ENCODE measurements at regions not wholly inside any gene's neighbourhood (a gene's known extent, or its start where the extent isn't known, plus 50 kb on each side); places are given as distances from the start of the nearest gene placed in this dataset.

DNA sequence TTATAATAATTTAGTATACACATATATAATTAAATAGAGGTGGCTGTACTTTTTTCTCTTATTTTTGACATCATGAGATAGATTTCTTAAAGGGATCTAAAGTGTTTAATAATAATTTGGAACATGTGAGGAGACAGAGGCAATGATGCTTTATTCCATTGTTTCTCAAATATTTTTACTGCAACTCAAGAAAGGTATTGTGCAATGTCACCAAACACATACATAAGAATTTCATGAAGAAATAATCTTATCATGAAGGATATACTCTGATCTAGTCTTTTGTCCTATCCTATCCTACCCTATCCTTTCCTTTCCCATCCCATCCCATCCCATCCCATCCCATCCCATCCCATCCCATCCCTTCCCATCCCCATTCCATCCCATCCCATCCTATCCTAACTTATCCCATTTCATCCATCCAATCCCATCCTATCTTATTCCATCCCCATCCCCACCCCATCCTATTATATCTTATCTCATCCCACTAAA, 232.1 kb upstream of the SMIM21 start:
- DNase-seq (ENCODE audit: low spot score), result no peak

DNA sequence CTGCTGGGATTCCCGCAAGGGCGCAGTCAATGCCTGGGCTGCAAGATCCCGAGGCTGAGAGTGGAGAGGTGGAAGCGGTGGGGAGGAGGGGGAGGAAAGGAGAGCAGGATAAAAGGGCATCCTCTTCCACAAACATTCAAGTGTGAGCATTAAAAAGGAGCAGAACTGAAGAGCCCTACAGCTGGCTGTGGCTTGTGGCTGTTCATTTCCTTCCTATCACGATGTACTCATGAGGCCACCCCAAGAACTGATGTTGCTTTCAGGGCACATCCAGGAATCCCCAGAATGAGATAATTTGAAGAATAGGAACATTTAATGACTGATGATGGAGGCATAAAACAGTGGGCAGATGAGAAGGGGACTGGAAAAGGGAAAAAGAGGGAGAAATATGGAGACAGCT, 230.8 kb upstream of the SMIM21 start:
- no peak for DNase-seq (ENCODE audit: low spot score)

DNA sequence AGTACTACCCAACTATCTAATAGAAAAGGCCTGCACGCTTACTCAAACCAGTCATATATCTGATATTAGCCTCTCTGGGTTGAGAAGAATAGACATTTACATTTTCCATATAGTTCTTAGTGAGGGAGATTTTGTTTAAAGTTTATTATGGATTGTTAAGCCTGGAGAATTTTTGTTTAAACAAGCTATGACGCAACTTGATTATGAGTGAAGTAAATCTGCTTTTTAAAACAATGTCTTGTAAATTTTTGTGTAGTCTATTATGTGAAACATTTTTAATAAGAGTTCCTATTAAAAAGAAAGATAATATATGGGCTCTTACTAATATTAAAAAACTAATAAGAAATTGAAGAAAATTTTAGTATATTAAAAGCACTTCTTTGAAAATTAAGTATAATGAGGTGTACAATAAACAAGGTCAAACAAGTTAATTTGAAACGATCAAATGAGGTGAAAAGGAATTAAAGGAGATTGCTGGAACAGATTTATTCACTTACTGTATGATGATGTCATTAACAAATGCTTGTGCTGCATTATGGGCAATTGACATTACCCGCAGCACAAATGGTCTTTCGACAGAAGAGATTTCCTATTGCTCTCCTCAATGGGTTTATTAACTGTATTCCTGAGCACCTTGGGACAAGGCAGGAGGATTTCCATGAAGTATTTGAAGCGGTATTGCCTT, 229.2 kb upstream of the SMIM21 start:
- DNase-seq (ENCODE audit: low spot score), result no peak

DNA sequence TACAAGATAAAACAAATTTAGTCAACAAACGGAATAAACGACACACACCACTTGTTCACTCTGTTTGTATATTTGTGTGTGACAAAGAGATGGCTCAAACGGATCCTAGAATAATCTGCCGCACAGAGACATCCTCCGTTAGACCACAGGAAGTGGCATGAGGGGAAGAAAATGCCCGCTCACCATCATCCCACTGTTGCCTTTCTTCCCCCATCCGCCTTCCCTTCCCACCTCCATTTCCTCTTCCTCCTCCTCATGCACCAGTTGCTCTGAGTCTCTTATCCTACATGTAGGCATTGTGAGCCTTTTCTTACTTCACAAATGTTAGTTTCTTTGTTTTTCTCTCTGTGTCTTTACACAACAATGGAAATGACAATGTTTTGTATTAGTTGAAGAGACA, 228.5 kb upstream of the SMIM21 start:
- no peak for DNase-seq (ENCODE audit: low spot score)

DNA sequence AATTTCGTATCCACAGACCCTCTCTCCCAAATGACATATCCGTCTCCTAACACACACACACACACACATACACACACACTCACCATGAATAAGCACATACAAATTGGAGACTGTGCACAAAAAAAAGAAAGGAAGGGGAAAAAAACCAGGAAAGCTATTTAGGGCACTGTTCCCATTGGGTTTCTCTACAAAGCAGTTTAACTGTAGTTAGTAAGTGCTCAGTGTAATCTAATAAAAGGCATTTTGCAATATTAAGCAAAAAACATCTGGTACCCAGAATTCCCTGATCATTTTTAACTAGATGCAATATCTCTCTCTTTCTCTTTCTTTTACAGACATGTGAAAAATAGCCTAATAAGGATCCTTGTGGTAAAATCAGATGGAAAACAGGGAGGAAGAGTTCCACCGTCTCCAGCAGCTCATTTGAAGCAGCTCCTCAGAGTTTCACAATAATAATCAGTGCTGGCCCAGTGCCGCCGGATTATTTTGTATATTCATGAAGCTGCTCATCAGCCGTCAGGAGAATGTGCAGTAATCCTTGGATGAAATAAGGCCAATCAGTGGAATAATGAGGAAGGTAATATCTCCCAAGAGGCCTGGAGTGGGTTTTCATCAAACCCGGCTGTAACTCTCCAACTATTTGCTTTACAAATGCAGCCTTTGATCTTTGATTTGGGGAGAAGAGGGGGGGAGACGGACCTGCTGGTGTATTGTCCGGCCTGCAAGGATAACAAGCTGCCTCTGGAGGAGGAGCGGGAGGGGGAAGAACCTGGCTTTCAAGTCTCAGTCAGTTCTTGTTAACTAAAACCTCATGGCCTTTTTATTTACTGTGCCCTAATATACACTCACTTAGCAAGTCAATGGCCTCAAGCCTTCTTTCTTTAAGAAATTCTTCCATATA, 227.6 kb upstream of the SMIM21 start:
- DNase-seq (ENCODE audit: low spot score), result no peak

DNA sequence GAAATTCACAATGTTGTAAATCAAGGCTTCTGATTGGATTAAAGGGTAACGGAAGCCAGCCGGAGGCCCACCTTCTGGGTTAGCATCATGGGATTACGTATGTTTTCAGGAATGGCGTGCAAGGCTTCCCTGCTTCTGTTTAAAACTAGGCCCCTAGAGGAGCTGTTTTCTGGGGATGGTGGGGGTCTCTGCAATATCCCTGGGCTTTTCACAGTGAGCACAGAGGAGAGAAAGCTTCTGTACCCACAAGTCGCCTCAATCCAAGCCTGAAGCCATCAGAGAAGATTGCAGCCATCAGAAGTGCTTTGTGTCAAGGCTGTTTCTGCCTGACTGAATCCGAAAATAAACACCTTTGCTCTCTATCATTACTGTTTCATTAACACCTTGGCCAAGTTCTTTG, 226.9 kb upstream of the SMIM21 start:
- DNase-seq (ENCODE audit: low spot score), result no peak

DNA sequence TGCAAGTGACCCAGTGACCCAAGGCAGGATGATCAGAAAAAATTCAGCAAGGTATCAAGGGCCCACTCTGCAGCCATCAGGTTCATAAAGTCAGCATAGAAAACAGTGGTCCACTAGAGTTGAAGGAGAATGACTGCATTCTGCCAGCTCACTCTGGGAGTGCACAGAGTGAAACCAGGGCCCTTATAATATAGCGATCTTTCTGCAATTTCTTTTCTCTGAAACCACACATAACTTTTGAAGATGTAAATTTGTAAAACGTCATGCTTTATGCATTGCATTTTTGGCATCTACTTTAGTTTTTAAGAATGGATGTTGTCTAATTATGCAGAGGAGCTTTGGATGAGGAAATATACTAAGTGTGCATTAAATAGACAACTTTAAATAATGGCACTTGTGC, 225.0 kb upstream of the SMIM21 start:
- DNase-seq (ENCODE audit: low spot score), result no peak

DNA sequence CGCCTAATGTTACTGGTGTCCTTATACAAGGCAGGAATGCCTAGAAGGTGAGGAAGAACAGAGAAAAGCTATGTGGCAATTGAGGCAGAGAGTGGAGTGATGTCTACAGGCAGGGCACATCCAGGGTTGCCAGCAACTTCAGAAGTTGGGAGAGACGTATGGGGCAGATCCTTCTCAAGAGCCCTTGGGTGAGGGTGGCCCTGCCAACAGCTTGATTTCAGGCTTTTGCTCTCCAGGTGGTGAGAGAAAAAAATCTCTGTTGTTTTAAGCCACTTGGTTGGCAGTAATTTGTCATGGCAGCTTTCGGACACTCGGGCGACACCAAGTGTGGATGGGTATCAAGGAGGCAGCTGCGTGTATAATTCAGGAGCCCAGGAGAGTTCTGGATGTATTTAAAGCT, 217.4 kb upstream of the SMIM21 start:
- DNase-seq (ENCODE audit: low spot score), result no peak

DNA sequence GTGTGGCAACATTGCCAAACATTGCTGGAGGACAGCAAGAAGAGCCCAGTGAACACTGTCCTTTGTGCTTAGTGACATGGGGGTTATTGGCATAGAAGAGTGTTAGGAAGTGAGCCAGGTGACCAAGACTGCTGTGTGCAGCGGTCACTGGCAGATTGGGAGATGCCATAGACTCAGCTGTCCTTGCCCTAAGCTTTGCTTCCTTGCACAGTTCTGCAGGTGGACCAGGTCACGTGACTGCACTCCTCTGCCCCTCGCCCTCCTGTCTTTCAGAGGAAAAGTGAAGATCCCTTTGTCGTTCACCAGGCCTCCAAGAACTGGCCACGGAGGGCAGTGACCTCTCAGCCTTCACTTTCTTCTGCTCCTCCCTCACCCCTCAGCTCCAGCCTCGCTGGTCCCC, 215.6 kb upstream of the SMIM21 start:
- no peak for DNase-seq (ENCODE audit: low spot score)

DNA sequence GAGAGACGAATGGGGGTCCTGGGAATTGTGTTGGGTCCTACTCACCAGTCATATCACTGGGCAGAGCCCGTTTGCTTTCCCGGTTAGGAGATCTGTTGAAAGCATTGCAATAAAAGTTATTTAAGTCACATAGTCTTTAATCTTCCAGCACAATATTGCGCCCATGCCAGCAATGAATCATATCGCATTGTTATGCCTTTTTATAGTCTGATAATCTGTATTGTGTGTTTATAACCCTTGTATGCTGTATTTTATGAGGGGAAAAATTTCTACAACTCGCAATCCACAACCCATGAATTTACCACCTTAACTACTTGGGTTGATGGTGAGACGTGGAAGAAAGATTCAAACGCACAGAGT, 211.9 kb upstream of the SMIM21 start:
- DNase-seq (ENCODE audit: low spot score), result no peak

DNA sequence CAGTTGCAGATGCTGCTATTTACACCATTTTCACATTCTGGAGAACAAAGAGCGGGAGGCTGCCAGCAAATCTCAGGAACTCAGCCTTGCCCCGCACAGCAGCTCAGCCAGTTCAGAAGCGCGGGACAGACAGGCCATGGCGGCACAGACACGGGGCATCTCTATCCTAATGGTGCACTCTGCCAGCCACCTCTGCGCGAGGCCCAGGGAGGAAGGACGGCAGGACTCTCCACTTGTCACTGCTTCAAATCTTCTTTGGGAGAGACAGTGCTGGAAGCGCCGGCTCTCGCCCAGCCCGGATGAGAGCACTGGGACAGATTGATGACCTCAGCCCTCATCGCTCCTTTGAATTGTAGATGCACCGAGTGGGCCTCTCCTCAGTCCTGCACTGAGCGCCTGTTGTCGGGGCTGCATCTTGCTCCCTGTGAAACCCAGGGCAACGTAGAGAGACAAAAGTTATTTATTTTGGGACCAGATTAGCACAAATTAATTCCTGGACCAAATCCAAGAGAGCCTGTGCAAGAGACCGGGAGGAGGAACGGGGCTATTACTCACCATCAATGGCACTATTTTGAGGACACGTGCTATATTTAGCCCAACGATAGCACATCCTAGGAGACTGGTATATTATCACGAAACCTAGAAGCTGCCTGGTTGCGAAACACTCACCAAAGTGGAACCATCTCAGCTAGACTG, 211.4 kb upstream of the SMIM21 start:
- DNase-seq (ENCODE audit: low spot score), result no peak

DNA sequence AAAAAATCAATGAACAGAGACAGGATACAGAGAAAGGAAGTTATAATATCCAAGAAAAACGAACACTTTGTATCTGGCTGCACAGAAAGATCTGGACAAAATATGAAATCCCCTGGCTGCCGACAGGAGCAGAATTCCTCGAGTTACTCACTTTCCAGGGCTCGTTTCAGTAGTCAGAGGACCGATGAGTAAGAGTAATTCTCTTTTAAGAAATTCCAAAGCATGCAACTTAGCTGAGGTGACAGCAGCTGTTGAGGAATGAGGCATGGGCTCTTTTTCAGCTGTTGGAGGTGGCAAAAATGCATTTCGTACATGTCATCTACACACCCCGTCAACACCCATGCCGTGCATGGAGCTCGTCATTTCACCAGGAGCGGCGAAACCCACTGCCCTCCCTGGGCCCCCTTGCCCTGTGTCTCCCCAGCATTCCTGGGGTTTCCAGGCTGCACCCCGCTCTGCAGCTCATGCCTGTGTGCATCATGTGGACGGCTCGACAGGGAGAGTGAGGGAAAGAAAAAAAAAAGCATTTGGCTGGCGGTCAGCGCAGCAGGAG, 210.8 kb upstream of the SMIM21 start:
- no peak for DNase-seq (ENCODE audit: low spot score)

DNA sequence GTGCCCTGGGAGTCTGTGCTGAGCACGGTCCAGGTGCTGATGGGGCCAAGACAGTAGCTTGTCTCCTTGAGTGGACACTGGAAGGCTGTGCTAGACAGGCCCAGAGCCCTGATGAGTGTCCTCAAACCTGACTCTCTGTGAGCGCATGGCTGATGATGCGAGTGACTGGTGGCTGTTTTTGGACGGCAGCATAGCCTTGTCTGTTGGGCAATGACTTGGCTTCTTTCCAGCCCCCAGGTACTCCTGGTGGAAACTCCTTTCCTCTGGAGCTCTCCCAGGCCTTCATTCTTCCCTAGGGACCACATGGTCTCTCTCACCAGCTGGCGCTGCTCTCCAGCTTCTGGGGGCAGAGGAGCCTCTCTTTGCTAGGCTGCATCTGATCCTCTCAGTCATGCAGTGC, 207.6 kb upstream of the SMIM21 start:
- DNase-seq (ENCODE audit: low spot score), result no peak

DNA sequence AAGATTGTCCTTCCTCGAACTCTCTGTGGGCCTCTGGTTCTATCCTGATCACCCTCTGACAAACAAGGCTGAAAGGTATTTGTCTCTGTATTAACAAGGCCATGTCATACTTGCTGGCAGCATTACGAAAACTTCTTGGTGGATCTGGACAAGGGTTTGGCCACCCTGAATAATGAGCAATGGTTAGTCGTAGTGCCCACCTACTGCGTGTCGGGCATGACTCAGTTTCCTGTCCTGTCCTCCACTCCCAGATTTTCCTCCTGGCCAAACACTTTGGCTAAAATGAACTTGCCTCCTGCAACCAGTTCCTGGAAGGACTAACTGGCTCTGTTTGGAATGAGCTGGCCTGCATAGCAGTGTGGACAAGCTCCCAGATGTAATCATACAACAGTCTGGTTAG, 198.5 kb upstream of the SMIM21 start:
- DNase-seq (ENCODE audit: low spot score), result no peak

DNA sequence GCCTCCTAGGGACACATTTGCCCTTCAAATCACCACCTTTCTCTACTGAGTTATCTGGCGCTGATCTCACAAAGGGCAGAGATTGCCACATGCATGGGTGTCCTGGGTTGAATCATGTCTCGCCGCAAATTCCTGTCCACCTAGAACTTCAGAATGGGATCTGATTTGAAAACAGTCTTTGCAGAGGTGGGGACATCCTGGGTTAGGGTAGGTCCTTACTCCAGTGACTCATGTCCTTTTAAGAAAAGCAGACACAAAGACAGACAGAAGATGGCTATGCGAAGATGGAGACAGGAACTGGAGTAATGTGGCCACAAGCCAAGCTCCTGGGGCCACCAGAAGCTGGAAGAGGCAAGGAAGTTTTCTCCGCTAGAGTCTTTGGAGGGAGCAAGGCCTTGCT, 197.4 kb upstream of the SMIM21 start:
- DNase-seq (ENCODE audit: low spot score), result no peak

DNA sequence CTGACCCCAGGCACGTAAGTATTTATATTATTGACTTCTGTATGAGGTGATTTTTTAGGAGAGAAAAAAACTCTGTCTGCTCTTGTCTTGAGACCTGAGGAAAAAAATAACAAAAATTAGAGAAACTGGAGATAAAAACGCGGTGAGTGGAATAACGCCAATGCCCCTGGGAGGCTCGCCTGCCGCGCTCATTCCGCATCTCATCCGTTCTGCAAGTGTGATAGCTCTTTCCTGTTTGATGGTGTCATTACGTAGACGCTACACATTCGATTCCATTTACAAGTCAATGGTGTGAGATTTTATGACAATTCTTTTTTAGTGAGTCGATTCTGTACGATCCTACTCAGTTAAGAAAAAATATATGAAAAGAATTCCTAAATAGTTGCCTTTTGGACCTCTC, 194.3 kb upstream of the SMIM21 start:
- DNase-seq (ENCODE audit: low spot score), result no peak

DNA sequence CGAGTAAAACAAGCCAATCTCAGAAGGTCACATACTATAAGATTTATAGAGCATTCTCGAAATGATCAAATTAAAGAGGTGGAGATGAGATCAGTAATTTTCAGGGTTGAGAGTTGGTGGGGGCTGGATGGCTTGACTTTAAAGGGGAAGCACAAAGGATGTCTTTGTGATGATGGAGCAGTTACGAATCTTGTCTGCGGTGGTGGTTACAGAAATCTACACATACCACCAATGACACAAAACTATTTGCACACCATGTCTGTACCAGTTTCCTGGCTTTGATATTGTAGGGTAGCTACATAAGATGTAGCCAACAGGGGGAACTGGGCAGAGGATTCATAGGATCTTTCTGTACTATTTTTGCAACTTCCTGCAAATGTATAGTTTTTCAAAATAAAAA, 190.6 kb upstream of the SMIM21 start:
- DNase-seq (ENCODE audit: low spot score), result no peak

DNA sequence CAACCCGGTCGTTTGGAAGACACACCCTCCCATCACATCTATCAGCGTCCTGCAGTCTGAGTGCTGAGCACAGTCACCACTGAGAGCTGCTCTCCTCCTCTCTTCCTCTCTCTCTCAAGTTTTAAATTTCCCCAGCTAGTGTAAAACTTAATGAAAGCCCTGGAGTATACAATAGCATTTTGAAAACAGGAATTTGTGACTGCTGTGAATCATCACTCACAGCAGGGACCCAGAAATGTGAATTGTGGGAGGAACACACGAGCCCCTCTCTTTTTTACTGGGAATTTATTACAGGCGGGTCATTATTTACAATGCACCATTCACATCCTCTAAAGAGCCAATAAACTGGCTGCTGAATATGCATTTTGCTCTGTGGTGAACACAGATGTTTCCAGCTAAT, 185.0 kb upstream of the SMIM21 start:
- no peak for DNase-seq (ENCODE audit: low spot score)

DNA sequence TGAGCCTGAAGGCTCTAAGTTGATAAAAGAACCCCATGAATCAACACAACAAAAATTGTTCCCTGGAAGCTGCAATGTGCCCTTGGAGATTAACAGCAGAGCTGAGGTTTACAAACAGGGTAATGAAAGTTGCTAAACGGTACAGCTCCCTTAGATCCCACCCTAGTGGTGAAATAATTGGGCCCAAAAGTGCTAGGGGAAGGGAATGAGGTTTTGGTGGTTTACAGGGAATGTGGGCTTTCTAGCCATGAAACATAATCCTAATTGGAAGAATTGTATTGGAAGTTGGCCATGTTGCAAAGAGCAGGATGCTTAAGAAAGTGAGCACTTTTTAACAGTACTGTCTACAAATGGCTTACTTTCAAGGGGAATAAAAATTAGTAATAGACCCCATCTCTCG, 180.2 kb upstream of the SMIM21 start:
- DNase-seq (ENCODE audit: low spot score), result no peak

DNA sequence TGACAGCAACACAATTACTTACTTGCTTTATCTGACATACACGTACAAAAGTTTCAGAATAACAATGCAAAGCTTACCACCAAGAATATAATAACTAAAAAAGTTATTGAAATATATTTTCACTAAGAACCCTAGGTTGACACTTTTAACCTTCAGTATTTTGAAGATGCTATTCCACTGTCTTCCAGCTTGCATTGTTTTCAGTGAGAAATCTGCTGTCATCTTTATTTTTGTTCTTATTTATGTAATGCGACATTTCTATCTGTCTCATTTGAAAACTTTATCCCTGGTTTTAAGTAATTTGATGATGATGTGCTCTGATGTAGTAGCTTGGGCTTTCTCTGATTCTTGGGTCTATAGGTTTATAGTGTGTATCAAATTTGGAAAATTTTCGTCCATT, 165.0 kb upstream of the SMIM21 start:
- DNase-seq (ENCODE audit: low spot score), result no peak

DNA sequence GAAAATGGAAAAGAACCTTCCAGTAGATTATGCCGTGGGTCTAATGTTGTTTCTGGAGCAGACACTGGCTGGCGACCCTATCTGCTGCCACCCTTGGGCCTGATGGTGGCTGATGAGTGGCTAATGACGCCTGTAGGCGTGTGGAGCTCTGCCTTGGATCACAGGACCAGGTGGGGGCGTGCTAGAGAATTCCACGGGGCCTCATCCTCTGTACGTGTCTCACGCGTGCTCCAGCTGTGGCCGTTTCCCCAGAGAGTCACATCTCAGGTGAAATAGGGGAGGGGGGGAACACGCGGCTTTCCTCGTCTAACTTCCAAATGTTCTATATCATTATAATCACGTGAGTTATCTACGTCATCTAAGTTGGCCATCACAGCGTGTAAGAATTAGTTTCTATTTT, 160.9 kb upstream of the SMIM21 start:
- DNase-seq (ENCODE audit: low spot score), result no peak

DNA sequence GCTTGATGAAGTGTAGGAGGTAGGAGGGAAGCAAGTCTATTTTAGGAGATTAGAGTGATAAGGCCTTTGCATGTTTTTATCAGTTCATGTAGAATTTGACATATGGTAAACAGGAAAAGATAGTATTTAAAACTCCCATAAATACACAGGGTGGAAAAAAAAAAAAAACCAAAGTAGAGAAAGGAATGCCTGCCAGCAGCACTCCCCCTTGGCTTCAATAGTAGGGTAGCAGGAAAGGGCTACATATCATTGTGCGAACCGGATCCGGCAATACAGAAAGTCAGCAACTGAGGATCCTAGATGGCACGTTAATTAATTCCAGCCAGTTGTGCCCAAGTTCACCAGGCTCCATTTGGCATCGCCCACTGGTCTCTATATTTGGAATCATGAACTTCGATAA, 159.6 kb upstream of the SMIM21 start:
- DNase-seq (ENCODE audit: low spot score), result no peak

Data from activated CD4-positive, alpha-beta T cell treated with anti-CD3 and anti-CD28 coated beads, Interleukin-2, Interleukin-4, amounts not matched to agents 100 ng/mL and 50 ng/mL, durations not matched to agents 16 hours and 8 hours (primary cell).